ENCODE measurements at regions not wholly inside any gene's neighbourhood (a gene's known extent, or its start where the extent isn't known, plus 50 kb on each side); places are given as distances from the start of the nearest gene placed in this dataset.
"Not testable (repeated sequence)": the region's sequence is repeated elsewhere in the genome, so short reads cannot be mapped to it uniquely, and the experiment has no call there.

GRCh38 chr5:1995491-1995890 lies 112.8 kb upstream of the IRX4 start:
- WGBS, 2 donors: 70 to 84% methylated on average over 5 of the region's 5 CpGs
- ATAC-seq (ENCODE audit: low FRiP score in 2 of 2): no peak
- Histone ChIP-seq H3K4me3 (no peak overlapping the region), H3K4me1 (no peaks in the 10 kb centered on the region), H3K27ac (no peak overlapping the region), H3K27me3 (no peaks in the 10 kb centered on the region), H3K36me3 (no peaks in the 10 kb centered on the region), H3K9me3 (peaks cover 0 to 10% (median 0%) of the 10 kb centered on the region in 4 donors)
- DNase-seq: no peak
- TF ChIP-seq CTCF (IDR thresholded peaks at IDR 0.05): no peak
- no peak for TF ChIP-seq EP300 (IDR thresholded peaks at IDR 0.05)
- TF ChIP-seq POLR2AphosphoS5 (IDR thresholded peaks at IDR 0.05): no peak
- no peak for TF ChIP-seq POLR2A (IDR thresholded peaks at IDR 0.05)

GRCh38 chr5:1987471-1987870 lies 104.7 kb upstream of the IRX4 start:
- DNase-seq (no peak), ATAC-seq (ENCODE audit: low FRiP score in 2 of 2) (no peak)
- H3K27ac ChIP-seq: no peak overlapping the region
- no peaks in the 10 kb centered on the region for H3K27me3 ChIP-seq
- no peak overlapping the region for H3K4me3 ChIP-seq
- 67 to 80% methylated on average over 5 of the region's 5 CpGs for WGBS, 2 donors
- H3K4me1 ChIP-seq: no peaks in the 10 kb centered on the region
- TF ChIP-seq POLR2A (IDR thresholded peaks at IDR 0.05) (no peak), EP300 (IDR thresholded peaks at IDR 0.05) (no peak), POLR2AphosphoS5 (IDR thresholded peaks at IDR 0.05) (no peak), CTCF (IDR thresholded peaks at IDR 0.05) (no peak)
- H3K9me3 ChIP-seq: peaks cover 0 to 4% (median 0%) of the 10 kb centered on the region in 4 donors
- no peaks in the 10 kb centered on the region for H3K36me3 ChIP-seq

GRCh38 chr5:1985781-1986180 lies 103.1 kb upstream of the IRX4 start:
- Histone ChIP-seq H3K27me3 (no peaks in the 10 kb centered on the region), H3K27ac (no peak overlapping the region), H3K9me3 (no peaks in the 10 kb centered on the region), H3K36me3 (no peaks in the 10 kb centered on the region), H3K4me1 (no peaks in the 10 kb centered on the region), H3K4me3 (no peak overlapping the region)
- 66 to 81% methylated on average over 8 to 9 of the region's 9 CpGs for WGBS, 2 donors
- ATAC-seq (ENCODE audit: low FRiP score in 2 of 2) (no peak), DNase-seq (no peak)
- TF ChIP-seq EP300 (IDR thresholded peaks at IDR 0.05) (no peak), CTCF (IDR thresholded peaks at IDR 0.05) (no peak), POLR2A (IDR thresholded peaks at IDR 0.05) (no peak), POLR2AphosphoS5 (IDR thresholded peaks at IDR 0.05) (no peak)

GRCh38 chr5:1983919-1984695 lies 101.4 kb upstream of the IRX4 start:
- Histone ChIP-seq H3K36me3 (no peaks in the 10 kb centered on the region), H3K27ac (no peak overlapping the region), H3K27me3 (no peaks in the 10 kb centered on the region), H3K9me3 (no peaks in the 10 kb centered on the region), H3K4me1 (no peaks in the 10 kb centered on the region), H3K4me3 (no peak overlapping the region)
- 81 to 85% methylated on average over 11 of the region's 11 CpGs for WGBS, 2 donors
- ATAC-seq (ENCODE audit: low FRiP score in 2 of 2): no peak
- TF ChIP-seq POLR2AphosphoS5 (IDR thresholded peaks at IDR 0.05): no peak
- TF ChIP-seq POLR2A (IDR thresholded peaks at IDR 0.05): no peak
- no peak for TF ChIP-seq CTCF (IDR thresholded peaks at IDR 0.05)
- TF ChIP-seq EP300 (IDR thresholded peaks at IDR 0.05): no peak
- DNase-seq: no peak

- TF ChIP-seq EP300 (IDR thresholded peaks at IDR 0.05) (no peak), POLR2AphosphoS5 (IDR thresholded peaks at IDR 0.05) (no peak)
- Histone ChIP-seq H3K9me3 (no peaks in the 10 kb centered on the region), H3K4me3 (no peak overlapping the region), H3K27ac (no peak overlapping the region), H3K27me3 (no peaks in the 10 kb centered on the region), H3K36me3 (no peaks in the 10 kb centered on the region), H3K4me1 (no peaks in the 10 kb centered on the region)
- ATAC-seq (ENCODE audit: low FRiP score in 2 of 2) (no peak), DNase-seq (no peak)
- WGBS, 2 donors: 85 to 87% methylated on average over 18 of the region's 18 CpGs
Observed at GRCh38 chr5:1983401-1983800, 100.7 kb upstream of the IRX4 start.

- H3K9me3 ChIP-seq; H3K27me3 ChIP-seq; H3K36me3 ChIP-seq; H3K27ac ChIP-seq; H3K4me3 ChIP-seq; ATAC-seq (ENCODE audit: low FRiP score in 2 of 2); H3K4me1 ChIP-seq; DNase-seq: not testable (repeated sequence)
- 69 to 81% methylated on average over 8 of the region's 8 CpGs for WGBS, 2 donors
Observed at GRCh38 chr5:1982561-1982960, 99.8 kb upstream of the IRX4 start.
